ENCODE measurements at regions not wholly inside any gene's neighbourhood (a gene's known extent, or its start where the extent isn't known, plus 50 kb on each side); places are given as distances from the start of the nearest gene placed in this dataset.

DNA sequence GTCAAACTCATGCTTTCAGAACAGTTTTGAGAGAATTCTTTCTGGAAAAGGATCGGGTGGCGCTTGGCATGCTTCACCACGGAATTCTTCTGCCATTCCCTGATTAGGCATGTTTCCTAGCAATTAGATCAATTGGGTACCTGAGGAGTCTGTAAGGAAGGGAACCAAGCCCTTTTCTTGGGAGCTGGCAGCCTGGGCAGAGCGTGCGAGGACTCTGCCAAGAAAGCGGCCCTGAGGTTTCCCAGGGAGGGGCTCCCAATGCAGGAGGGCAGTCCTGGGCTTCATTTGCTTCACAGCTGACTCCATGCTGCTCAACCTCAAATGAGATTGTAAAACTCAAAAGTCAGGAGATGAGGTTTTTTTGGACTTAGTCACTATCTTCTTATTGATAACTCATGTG lies 60.3 kb downstream of the MYCN start:
- TF ChIP-seq POLR2A (IDR thresholded peaks at IDR 0.05): no peak
- TF ChIP-seq, protein P1, sequence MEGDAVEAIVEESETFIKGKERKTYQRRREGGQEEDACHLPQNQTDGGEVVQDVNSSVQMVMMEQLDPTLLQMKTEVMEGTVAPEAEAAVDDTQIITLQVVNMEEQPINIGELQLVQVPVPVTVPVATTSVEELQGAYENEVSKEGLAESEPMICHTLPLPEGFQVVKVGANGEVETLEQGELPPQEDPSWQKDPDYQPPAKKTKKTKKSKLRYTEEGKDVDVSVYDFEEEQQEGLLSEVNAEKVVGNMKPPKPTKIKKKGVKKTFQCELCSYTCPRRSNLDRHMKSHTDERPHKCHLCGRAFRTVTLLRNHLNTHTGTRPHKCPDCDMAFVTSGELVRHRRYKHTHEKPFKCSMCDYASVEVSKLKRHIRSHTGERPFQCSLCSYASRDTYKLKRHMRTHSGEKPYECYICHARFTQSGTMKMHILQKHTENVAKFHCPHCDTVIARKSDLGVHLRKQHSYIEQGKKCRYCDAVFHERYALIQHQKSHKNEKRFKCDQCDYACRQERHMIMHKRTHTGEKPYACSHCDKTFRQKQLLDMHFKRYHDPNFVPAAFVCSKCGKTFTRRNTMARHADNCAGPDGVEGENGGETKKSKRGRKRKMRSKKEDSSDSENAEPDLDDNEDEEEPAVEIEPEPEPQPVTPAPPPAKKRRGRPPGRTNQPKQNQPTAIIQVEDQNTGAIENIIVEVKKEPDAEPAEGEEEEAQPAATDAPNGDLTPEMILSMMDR (IDR thresholded peaks at IDR 0.05 in 8 of 11, conservative IDR thresholded peaks at IDR 0.05 in 3 of 11): no peak
